ENCODE measurements at regions not wholly inside any gene's neighbourhood (a gene's known extent, or its start where the extent isn't known, plus 50 kb on each side); places are given as distances from the start of the nearest gene placed in this dataset.
"Not testable (repeated sequence)": the region's sequence is repeated elsewhere in the genome, so short reads cannot be mapped to it uniquely, and the experiment has no call there.

- not testable (repeated sequence) for TF ChIP-seq CTCF (conservative IDR thresholded peaks at IDR 0.05; ENCODE audit: low read length); EZH2phosphoT487 (IDR thresholded peaks at IDR 0.05; ENCODE audit: borderline replicate concordance, low read depth, low read length)
Measured at GRCh38 chr1:233824179-233824578, 80.3 kb upstream of the SLC35F3 start.
